ENCODE measurements at regions not wholly inside any gene's neighbourhood (a gene's known extent, or its start where the extent isn't known, plus 50 kb on each side); places are given as distances from the start of the nearest gene placed in this dataset. TPM values are rescaled to one million over a fixed set of nuclear protein-coding genes. Genes with fewer than 3 reads are reported as not detected.

GRCh38 chr5:111563031-111563822 is 50.9 kb upstream of the STARD4 start:
- no peaks in the 10 kb centered on the region for H4K20me1 ChIP-seq (ENCODE audit: low read depth)
- no peaks in the 10 kb centered on the region for H3K9me3 ChIP-seq (ENCODE audit: low read depth)
- TF ChIP-seq CTCF (IDR thresholded peaks at IDR 0.05) (no peak), EZH2 (IDR thresholded peaks at IDR 0.05) (no peak), EZH2phosphoT487 (IDR thresholded peaks at IDR 0.05) (no peak)
- H3K4me1 ChIP-seq: no peaks in the 10 kb centered on the region
- no peak overlapping the region for H3K9ac ChIP-seq
- no peak for DNase-seq (ENCODE audit: low spot score)
- H2AFZ ChIP-seq (replicated peaks): no peak overlapping the region
- no peak overlapping the region for H3K27ac ChIP-seq
- no peaks in the 10 kb centered on the region for H3K27me3 Mint-ChIP-seq (ENCODE audit: insufficient read depth, low read depth)
- no peaks in the 10 kb centered on the region for H3K27me3 ChIP-seq
- H3K4me2 ChIP-seq: no peak overlapping the region
- no peaks in the 10 kb centered on the region for H3K4me1 Mint-ChIP-seq
- H3K79me2 ChIP-seq (ENCODE audit: low read depth): no peaks in the 10 kb centered on the region
- peaks cover 9% of the 10 kb centered on the region for H3K9me3 Mint-ChIP-seq
- H3K4me3 ChIP-seq: no peak overlapping the region
- no peaks in the 10 kb centered on the region for H3K36me3 Mint-ChIP-seq
- no peaks in the 10 kb centered on the region for H3K36me3 ChIP-seq
- no peak overlapping the region for H3K4me3 Mint-ChIP-seq
- no peak overlapping the region for H3K27ac Mint-ChIP-seq
- H3F3A ChIP-seq (ENCODE audit: low read depth): no peaks in the 10 kb centered on the region

GRCh38 chr5:111562561-111562960 is 50.2 kb upstream of the STARD4 start:
- Histone ChIP-seq H3K79me2 (ENCODE audit: low read depth) (no peaks in the 10 kb centered on the region), H4K20me1 (ENCODE audit: low read depth) (no peaks in the 10 kb centered on the region), H3K27ac (no peak overlapping the region), H3K4me3 (no peak overlapping the region), H3K4me1 (no peaks in the 10 kb centered on the region), H3K36me3 (no peaks in the 10 kb centered on the region), H3K9ac (no peak overlapping the region), H3K27me3 (no peaks in the 10 kb centered on the region), H3K9me3 (ENCODE audit: low read depth) (no peaks in the 10 kb centered on the region), H2AFZ (replicated peaks) (no peak overlapping the region), H3K4me2 (no peak overlapping the region), H3F3A (ENCODE audit: low read depth) (no peaks in the 10 kb centered on the region)
- Mint-ChIP-seq H3K36me3 (no peaks in the 10 kb centered on the region), H3K4me1 (no peaks in the 10 kb centered on the region), H3K27ac (no peak overlapping the region), H3K27me3 (ENCODE audit: insufficient read depth, low read depth) (no peaks in the 10 kb centered on the region), H3K4me3 (no peak overlapping the region), H3K9me3 (peaks cover 9% of the 10 kb centered on the region)
- no peak for DNase-seq (ENCODE audit: low spot score)
- no peak for TF ChIP-seq EZH2phosphoT487 (IDR thresholded peaks at IDR 0.05)
- no peak for TF ChIP-seq EZH2 (IDR thresholded peaks at IDR 0.05)
- no peak for TF ChIP-seq CTCF (IDR thresholded peaks at IDR 0.05)

Small RNA genes lying in the stretch of these regions (small RNA-seq; reads per million reads assigned to genes)
- gene AC008967.1 (not detected), gene HMGN1P13 (not detected)
